ENCODE measurements at regions not wholly inside any gene's neighbourhood (a gene's known extent, or its start where the extent isn't known, plus 50 kb on each side); places are given as distances from the start of the nearest gene placed in this dataset.
"Not testable (repeated sequence)": the region's sequence is repeated elsewhere in the genome, so short reads cannot be mapped to it uniquely, and the experiment has no call there.

GRCh38 chr7:81851413-81851812 is 81.6 kb upstream of the HGF start:
- ChIA-PET POLR2A (no interaction called here), CTCF (no interaction called here)
- H3K4me1 ChIP-seq, result no peaks in the 10 kb centered on the region
- intact Hi-C loops (cut with micrococcal nuclease; ENCODE audit: unreplicated experiment), result no loop called here
- no peak for DNase-seq
- no peak for TF ChIP-seq CTCF (IDR thresholded peaks at IDR 0.05; ENCODE audit: insufficient read depth in 1 of 2, low read depth in 1 of 2, low read length in 1 of 2, severe bottlenecking in 1 of 2, unreplicated experiment in 1 of 2)
- no peaks in the 10 kb centered on the region for H3K36me3 Mint-ChIP-seq (ENCODE audit: insufficient read depth, unreplicated experiment)
- H3K27ac Mint-ChIP-seq (ENCODE audit: unreplicated experiment), result no peak overlapping the region
- no peak overlapping the region for H3K4me3 Mint-ChIP-seq (ENCODE audit: unreplicated experiment)
- H3K9me3 ChIP-seq, result no peaks in the 10 kb centered on the region
- H3K27me3 Mint-ChIP-seq (ENCODE audit: insufficient read depth, unreplicated experiment), result peaks cover 4% of the 10 kb centered on the region
- H3K4me3 ChIP-seq (ENCODE audit: low read depth, low read length), result no peak overlapping the region
- no peaks in the 10 kb centered on the region for H3K36me3 ChIP-seq (ENCODE audit: control insufficient read depth, insufficient read depth, low read length)
- no peaks in the 10 kb centered on the region for H3K4me1 Mint-ChIP-seq (ENCODE audit: low read depth, unreplicated experiment)
- BruUV-seq (replicated peaks), result no TSS peak
- H3K27me3 ChIP-seq (replicated peaks; ENCODE audit: control insufficient read depth, insufficient read depth, low read length), result no peaks in the 10 kb centered on the region
- H3K9me3 Mint-ChIP-seq (ENCODE audit: unreplicated experiment), result no peaks in the 10 kb centered on the region

- Histone ChIP-seq H3K36me3 (ENCODE audit: control insufficient read depth, insufficient read depth, low read length) (no peaks in the 10 kb centered on the region), H3K4me3 (ENCODE audit: low read depth, low read length) (no peak overlapping the region), H3K27me3 (replicated peaks; ENCODE audit: control insufficient read depth, insufficient read depth, low read length) (no peaks in the 10 kb centered on the region), H3K4me1 (no peaks in the 10 kb centered on the region), H3K9me3 (no peaks in the 10 kb centered on the region)
- Mint-ChIP-seq H3K36me3 (ENCODE audit: insufficient read depth, unreplicated experiment) (no peaks in the 10 kb centered on the region), H3K4me3 (ENCODE audit: unreplicated experiment) (no peak overlapping the region), H3K4me1 (ENCODE audit: low read depth, unreplicated experiment) (no peaks in the 10 kb centered on the region), H3K9me3 (ENCODE audit: unreplicated experiment) (no peaks in the 10 kb centered on the region), H3K27me3 (ENCODE audit: insufficient read depth, unreplicated experiment) (peaks cover 4% of the 10 kb centered on the region), H3K27ac (ENCODE audit: unreplicated experiment) (no peak overlapping the region)
- no TSS peak for BruUV-seq (replicated peaks)
- POLR2A ChIA-PET, result no interaction called here
- no peak for DNase-seq
- CTCF ChIA-PET, result no interaction called here
- TF ChIP-seq CTCF (IDR thresholded peaks at IDR 0.05; ENCODE audit: insufficient read depth in 1 of 2, low read depth in 1 of 2, low read length in 1 of 2, severe bottlenecking in 1 of 2, unreplicated experiment in 1 of 2), result no peak
- intact Hi-C loops (cut with micrococcal nuclease; ENCODE audit: unreplicated experiment), result no loop called here
These were observed 76.6 kb upstream of the HGF start for GRCh38 chr7:81846398-81846797.

- no peak for TF ChIP-seq CTCF (IDR thresholded peaks at IDR 0.05; ENCODE audit: insufficient read depth in 1 of 2, low read depth in 1 of 2, low read length in 1 of 2, severe bottlenecking in 1 of 2, unreplicated experiment in 1 of 2)
- BruUV-seq (replicated peaks), result no TSS peak
- no peak for DNase-seq
- no peaks in the 10 kb centered on the region for H3K9me3 Mint-ChIP-seq (ENCODE audit: unreplicated experiment)
- H3K27ac Mint-ChIP-seq (ENCODE audit: unreplicated experiment), result no peak overlapping the region
- H3K9me3 ChIP-seq, result no peaks in the 10 kb centered on the region
- ChIA-PET CTCF (no interaction called here), POLR2A (no interaction called here)
- H3K4me1 Mint-ChIP-seq (ENCODE audit: low read depth, unreplicated experiment), result no peaks in the 10 kb centered on the region
- no peaks in the 10 kb centered on the region for H3K36me3 Mint-ChIP-seq (ENCODE audit: insufficient read depth, unreplicated experiment)
- no peaks in the 10 kb centered on the region for H3K27me3 ChIP-seq (replicated peaks; ENCODE audit: control insufficient read depth, insufficient read depth, low read length)
- intact Hi-C loops (cut with micrococcal nuclease; ENCODE audit: unreplicated experiment), result no loop called here
- H3K4me1 ChIP-seq, result no peaks in the 10 kb centered on the region
- H3K36me3 ChIP-seq (ENCODE audit: control insufficient read depth, insufficient read depth, low read length), result no peaks in the 10 kb centered on the region
- H3K27me3 Mint-ChIP-seq (ENCODE audit: insufficient read depth, unreplicated experiment), result peaks cover 4% of the 10 kb centered on the region
- no peak overlapping the region for H3K4me3 ChIP-seq (ENCODE audit: low read depth, low read length)
- H3K4me3 Mint-ChIP-seq (ENCODE audit: unreplicated experiment), result no peak overlapping the region
These were observed 75.9 kb upstream of the HGF start for GRCh38 chr7:81845744-81846241.

- intact Hi-C loops (cut with micrococcal nuclease; ENCODE audit: unreplicated experiment), result not testable (repeated sequence)
These were observed 73.8 kb upstream of the HGF start for GRCh38 chr7:81843657-81844056.

More at GRCh38 chr7:81843657-81844056, 73.8 kb upstream of the HGF start:
- POLR2A ChIA-PET; H3K9me3 ChIP-seq; H3K9me3 Mint-ChIP-seq (ENCODE audit: unreplicated experiment); H3K36me3 ChIP-seq (ENCODE audit: control insufficient read depth, insufficient read depth, low read length); H3K27me3 ChIP-seq (replicated peaks; ENCODE audit: control insufficient read depth, insufficient read depth, low read length); H3K36me3 Mint-ChIP-seq (ENCODE audit: insufficient read depth, unreplicated experiment); H3K4me1 ChIP-seq; H3K27me3 Mint-ChIP-seq (ENCODE audit: insufficient read depth, unreplicated experiment); H3K27ac Mint-ChIP-seq (ENCODE audit: unreplicated experiment); DNase-seq; H3K4me3 ChIP-seq (ENCODE audit: low read depth, low read length); BruUV-seq (replicated peaks); H3K4me1 Mint-ChIP-seq (ENCODE audit: low read depth, unreplicated experiment); H3K4me3 Mint-ChIP-seq (ENCODE audit: unreplicated experiment); CTCF ChIA-PET: not testable (repeated sequence)
